GM12891 (cell line): ENCODE measurements at regions not wholly inside any gene's neighbourhood (a gene's known extent, or its start where the extent isn't known, plus 50 kb on each side); places are given as distances from the start of the nearest gene placed in this dataset.

Experiments
- POLR2A ChIP-seq: IDR thresholded peaks from 2 replicates; pipeline ENCODE4 v1.6.1; 2011; ENCODE audit warnings: low read depth, low read length, control low read depth
- POLR2AphosphoS5 ChIP-seq: IDR thresholded peaks from 2 replicates; pipeline ENCODE4 v1.6.1; 2011; ENCODE audit warnings: low read depth, low read length, control low read depth

GRCh38 chrX:35244088-35244741, 301.6 kb downstream of the FAM47B start:
- TF ChIP-seq POLR2A (no peak), POLR2AphosphoS5 (no peak)
